ENCODE measurements at regions not wholly inside any gene's neighbourhood (a gene's known extent, or its start where the extent isn't known, plus 50 kb on each side); places are given as distances from the start of the nearest gene placed in this dataset.
"Not testable (repeated sequence)": the region's sequence is repeated elsewhere in the genome, so short reads cannot be mapped to it uniquely, and the experiment has no call there.

- TF ChIP-seq CTCF (IDR thresholded peaks at IDR 0.05; ENCODE audit: low read depth, low read length): no peak
- no peak overlapping the region for H3K4me3 ChIP-seq (replicated peaks in 1 of 2; ENCODE audit: low read depth in 2 of 2, low read length in 2 of 2)
- DNase-seq (ENCODE audit: low read depth in 2 of 2): no peak
Measured at GRCh38 chr7:80999771-81000170, 80.9 kb upstream of the SEMA3C start.

- H3K4me3 ChIP-seq (replicated peaks in 1 of 2; ENCODE audit: low read depth in 2 of 2, low read length in 2 of 2): no peak overlapping the region
- DNase-seq (ENCODE audit: low read depth in 2 of 2): no peak
- TF ChIP-seq CTCF (IDR thresholded peaks at IDR 0.05; ENCODE audit: low read depth, low read length): no peak
Measured at GRCh38 chr7:80999100-80999499, 80.2 kb upstream of the SEMA3C start.

GRCh38 chr7:80997841-80998240 lies 79.0 kb upstream of the SEMA3C start:
- no peak for DNase-seq (ENCODE audit: low read depth in 2 of 2)
- TF ChIP-seq CTCF (IDR thresholded peaks at IDR 0.05; ENCODE audit: low read depth, low read length): no peak
- no peak overlapping the region for H3K4me3 ChIP-seq (replicated peaks in 1 of 2; ENCODE audit: low read depth in 2 of 2, low read length in 2 of 2)

GRCh38 chr7:80996236-80996635 lies 77.4 kb upstream of the SEMA3C start:
- DNase-seq (ENCODE audit: low read depth in 2 of 2); H3K4me3 ChIP-seq (replicated peaks in 1 of 2; ENCODE audit: low read depth in 2 of 2, low read length in 2 of 2): not testable (repeated sequence)

GRCh38 chr7:80991654-80992053 lies 72.8 kb upstream of the SEMA3C start:
- H3K4me3 ChIP-seq (replicated peaks in 1 of 2; ENCODE audit: low read depth in 2 of 2, low read length in 2 of 2): no peak overlapping the region
- no peak for DNase-seq (ENCODE audit: low read depth in 2 of 2)
- TF ChIP-seq CTCF (IDR thresholded peaks at IDR 0.05; ENCODE audit: low read depth, low read length): no peak

- no peak for DNase-seq (ENCODE audit: low read depth in 2 of 2)
- H3K4me3 ChIP-seq (replicated peaks in 1 of 2; ENCODE audit: low read depth in 2 of 2, low read length in 2 of 2): no peak overlapping the region
- TF ChIP-seq CTCF (IDR thresholded peaks at IDR 0.05; ENCODE audit: low read depth, low read length): no peak
Measured at GRCh38 chr7:80984619-80985018, 65.8 kb upstream of the SEMA3C start.

GRCh38 chr7:80981405-80981804 lies 62.6 kb upstream of the SEMA3C start:
- DNase-seq (ENCODE audit: low read depth in 2 of 2): no peak
- no peak overlapping the region for H3K4me3 ChIP-seq (replicated peaks in 1 of 2; ENCODE audit: low read depth in 2 of 2, low read length in 2 of 2)
- no peak for TF ChIP-seq CTCF (IDR thresholded peaks at IDR 0.05; ENCODE audit: low read depth, low read length)

Measured in cardiac fibroblast (primary cell).